B cell (primary cell): ENCODE measurements at regions not wholly inside any gene's neighbourhood (a gene's known extent, or its start where the extent isn't known, plus 50 kb on each side); places are given as distances from the start of the nearest gene placed in this dataset.

ENCODE experiments used
- CTCF ChIP-seq: fragments of 200-600 bp; IDR thresholded peaks from one replicate; pipeline ENCODE4 v1.8.0; 2022; ENCODE audit warnings: antibody characterized with exemption, mild to moderate bottlenecking
- EZH2 ChIP-seq: IDR thresholded peaks from 2 replicates; pipeline ENCODE4 v1.6.1; 2012; ENCODE audit warnings: borderline replicate concordance, low read depth, mild to moderate bottlenecking, moderate library complexity, low read length; ENCODE audit not compliant: insufficient read depth, poor library complexity, severe bottlenecking

- TF ChIP-seq CTCF (no peak), EZH2 (no peak)
Measured at GRCh38 chr11:92322225-92322624, 97.6 kb downstream of the FAT3 start.
